Astrocyte (in vitro differentiated cells and primary cell): ENCODE measurements at regions not wholly inside any gene's neighbourhood (a gene's known extent, or its start where the extent isn't known, plus 50 kb on each side); places are given as distances from the start of the nearest gene placed in this dataset.

Source experiments
- CTCF ChIP-seq: IDR thresholded peaks from 2 replicates; pipeline ENCODE4 v1.5.1; 2011; ENCODE audit warnings: low read depth, mild to moderate bottlenecking, inconsistent platforms, low read length, moderate library complexity; ENCODE audit not compliant: insufficient read depth
- EZH2 ChIP-seq: IDR thresholded peaks from 2 replicates; pipeline ENCODE4 v1.6.1; 2012; ENCODE audit warnings: mild to moderate bottlenecking, low read length, inconsistent platforms; ENCODE audit not compliant: insufficient read depth

- TF ChIP-seq EZH2, result no peak
- TF ChIP-seq CTCF, result no peak
Observed at GRCh38 chr13:57264965-57265364, 98.0 kb downstream of the PRR20E start.
